ENCODE measurements at regions not wholly inside any gene's neighbourhood (a gene's known extent, or its start where the extent isn't known, plus 50 kb on each side); places are given as distances from the start of the nearest gene placed in this dataset.

DNA sequence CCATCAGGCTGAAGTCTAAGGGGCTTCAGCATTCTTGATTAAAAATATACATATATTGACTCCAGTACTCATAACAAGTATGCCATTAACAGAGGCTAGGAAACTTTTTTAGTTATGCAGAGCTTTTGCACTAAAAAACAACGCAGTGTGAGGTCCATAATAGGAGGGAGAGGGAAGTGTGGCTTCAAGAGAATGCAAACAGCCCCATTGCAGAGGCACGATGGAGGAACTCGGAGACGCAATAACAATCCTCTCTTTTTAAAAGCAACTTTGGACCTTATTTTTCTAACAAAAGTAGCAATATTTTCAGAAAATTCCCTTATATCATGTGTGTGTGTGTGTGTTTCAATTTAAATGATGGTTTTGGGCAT, 150.0 kb upstream of the PTCH1 start:
- Histone ChIP-seq H3K4me1 (ENCODE audit: control insufficient read depth in 1 of 2, insufficient read depth in 2 of 2, low read length in 2 of 2) (no peaks in the 10 kb centered on the region), H3K9me3 (ENCODE audit: control insufficient read depth in 1 of 2, insufficient read depth in 1 of 2, low read depth in 1 of 2, low read length in 2 of 2) (no peaks in the 10 kb centered on the region), H3K27ac (ENCODE audit: low read depth, low read length) (no peak overlapping the region), H3K4me2 (ENCODE audit: low read length) (no peak overlapping the region), H3K79me2 (ENCODE audit: insufficient read depth, low read length) (no peaks in the 10 kb centered on the region), H2AFZ (ENCODE audit: low read depth, low read length, poor library complexity, severe bottlenecking) (no peak overlapping the region), H4K20me1 (ENCODE audit: insufficient read depth) (no peaks in the 10 kb centered on the region), H3K9ac (ENCODE audit: low read length) (no peak overlapping the region), H3K27me3 (ENCODE audit: insufficient read depth, low read length) (peaks cover 9% of the 10 kb centered on the region; the same call in 1 of the 2 replicates), H3K36me3 (ENCODE audit: control insufficient read depth in 1 of 2, insufficient read depth in 2 of 2, low read length in 2 of 2) (no peaks in the 10 kb centered on the region), H3K9me2 (ENCODE audit: insufficient read depth) (no peaks in the 10 kb centered on the region), H3K4me3 (replicated peaks in 1 of 2; ENCODE audit: low read depth in 1 of 2, low read length in 2 of 2) (no peak overlapping the region)
- ChIA-PET POLR2A (no interaction called here), CTCF (no interaction called here), RAD21 (ENCODE audit: low non-redundant PET in 1 of 2, low total read pairs in 2 of 2, uncharacterized antibody in 2 of 2, unreplicated experiment in 2 of 2) (no interaction called here)
- no peak for ATAC-seq
- DNase-seq (ENCODE audit: low read depth, low spot score) = no peak
- no TSS peak for BruUV-seq (replicated peaks)
- TF ChIP-seq SRF (IDR thresholded peaks at IDR 0.05; ENCODE audit: low read depth) = no peak
- TF ChIP-seq, protein P1, sequence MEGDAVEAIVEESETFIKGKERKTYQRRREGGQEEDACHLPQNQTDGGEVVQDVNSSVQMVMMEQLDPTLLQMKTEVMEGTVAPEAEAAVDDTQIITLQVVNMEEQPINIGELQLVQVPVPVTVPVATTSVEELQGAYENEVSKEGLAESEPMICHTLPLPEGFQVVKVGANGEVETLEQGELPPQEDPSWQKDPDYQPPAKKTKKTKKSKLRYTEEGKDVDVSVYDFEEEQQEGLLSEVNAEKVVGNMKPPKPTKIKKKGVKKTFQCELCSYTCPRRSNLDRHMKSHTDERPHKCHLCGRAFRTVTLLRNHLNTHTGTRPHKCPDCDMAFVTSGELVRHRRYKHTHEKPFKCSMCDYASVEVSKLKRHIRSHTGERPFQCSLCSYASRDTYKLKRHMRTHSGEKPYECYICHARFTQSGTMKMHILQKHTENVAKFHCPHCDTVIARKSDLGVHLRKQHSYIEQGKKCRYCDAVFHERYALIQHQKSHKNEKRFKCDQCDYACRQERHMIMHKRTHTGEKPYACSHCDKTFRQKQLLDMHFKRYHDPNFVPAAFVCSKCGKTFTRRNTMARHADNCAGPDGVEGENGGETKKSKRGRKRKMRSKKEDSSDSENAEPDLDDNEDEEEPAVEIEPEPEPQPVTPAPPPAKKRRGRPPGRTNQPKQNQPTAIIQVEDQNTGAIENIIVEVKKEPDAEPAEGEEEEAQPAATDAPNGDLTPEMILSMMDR (IDR thresholded peaks at IDR 0.05 in 2 of 3, conservative IDR thresholded peaks at IDR 0.05 in 1 of 3; ENCODE audit: borderline replicate concordance in 1 of 3, insufficient read depth in 1 of 3, low read depth in 2 of 3, low read length in 2 of 3) = no peak
- no peak for TF ChIP-seq SIN3A (IDR thresholded peaks at IDR 0.05; ENCODE audit: low read depth)
- TF ChIP-seq MAX (IDR thresholded peaks at IDR 0.05) = no peak
- no peak for TF ChIP-seq TCF7L2 (IDR thresholded peaks at IDR 0.05; ENCODE audit: borderline replicate concordance, extremely low read depth, insufficient read depth, insufficient read length)
- intact Hi-C loops (cut with micrococcal nuclease) = no loop called here

GRCh38 chr9:95666096-95666784, 149.5 kb upstream of the PTCH1 start:
- Histone ChIP-seq H3K36me3 (ENCODE audit: control insufficient read depth in 1 of 2, insufficient read depth in 2 of 2, low read length in 2 of 2) (no peaks in the 10 kb centered on the region), H3K79me2 (ENCODE audit: insufficient read depth, low read length) (no peaks in the 10 kb centered on the region), H3K4me3 (replicated peaks in 1 of 2; ENCODE audit: low read depth in 1 of 2, low read length in 2 of 2) (no peak overlapping the region), H3K4me2 (ENCODE audit: low read length) (no peak overlapping the region), H3K9me3 (ENCODE audit: control insufficient read depth in 1 of 2, insufficient read depth in 1 of 2, low read depth in 1 of 2, low read length in 2 of 2) (no peaks in the 10 kb centered on the region), H3K27me3 (ENCODE audit: insufficient read depth, low read length) (peaks cover 9% of the 10 kb centered on the region; the same call in 1 of the 2 replicates), H3K27ac (ENCODE audit: low read depth, low read length) (no peak overlapping the region), H3K4me1 (ENCODE audit: control insufficient read depth in 1 of 2, insufficient read depth in 2 of 2, low read length in 2 of 2) (no peaks in the 10 kb centered on the region), H4K20me1 (ENCODE audit: insufficient read depth) (no peaks in the 10 kb centered on the region), H3K9ac (ENCODE audit: low read length) (no peak overlapping the region), H2AFZ (ENCODE audit: low read depth, low read length, poor library complexity, severe bottlenecking) (no peak overlapping the region), H3K9me2 (ENCODE audit: insufficient read depth) (no peaks in the 10 kb centered on the region)
- ChIA-PET CTCF (no interaction called here), RAD21 (ENCODE audit: low non-redundant PET in 1 of 2, low total read pairs in 2 of 2, uncharacterized antibody in 2 of 2, unreplicated experiment in 2 of 2) (no interaction called here), POLR2A (no interaction called here)
- no TSS peak for BruUV-seq (replicated peaks)
- intact Hi-C loops (cut with micrococcal nuclease) = no loop called here
- DNase-seq (ENCODE audit: low read depth, low spot score) = no peak
- no peak for ATAC-seq
- no peak for TF ChIP-seq ELF1 (IDR thresholded peaks at IDR 0.05; ENCODE audit: borderline replicate concordance, low read depth)
- TF ChIP-seq ZFX (IDR thresholded peaks at IDR 0.05) = no peak
